H1 (cell line): ENCODE measurements at regions not wholly inside any gene's neighbourhood (a gene's known extent, or its start where the extent isn't known, plus 50 kb on each side); places are given as distances from the start of the nearest gene placed in this dataset.
A peak's percentile ranks its signal among the peaks of the same experiment; 100 is the strongest.

Experiments
- CTCF ChIA-PET: fragments of 300-600 bp; sonication (Branson Sonifier 250); formaldehyde crosslinking; loops from one replicate; lab custom pipeline; 2021; ENCODE audit not compliant: partially characterized antibody; lab: Charles Lee
- POLR2A ChIA-PET: fragments of 300-600 bp; sonication (Branson Sonifier 250); formaldehyde crosslinking; loops from one replicate; lab custom pipeline; 2021; ENCODE audit warnings: inconsistent platforms; ENCODE audit not compliant: partially characterized antibody; lab: Charles Lee
- DNase-seq, 2 experiments: peaks; one replicate each; pipeline versions ENCODE4 v3.0.0 to v3.0.0-alpha.2; 2010 to 2022; ENCODE audit warnings: low spot score in 2 of 2, low read depth in 1 of 2, mixed read lengths in 1 of 2
- FAIRE-seq: peaks from 2 replicates; lab custom pipeline; 2011; peaks lifted over from hg19 to GRCh38; lab: Jason Lieb, UNC
- H2AFZ ChIP-seq: 2 replicates; pipeline ENCODE4 v1.8.1; 2012; ENCODE audit warnings: low read length, inconsistent platforms
- H2AK5ac ChIP-seq: 2 replicates; pipeline ENCODE4 v1.6.1; 2013; ENCODE audit warnings: low read depth, low read length
- H2BK120ac ChIP-seq: replicated peaks from 2 replicates; pipeline ENCODE3; 2013; ENCODE audit warnings: low read depth, low read length, inconsistent platforms
- H2BK12ac ChIP-seq: 2 replicates; pipeline ENCODE4 v1.6.1; 2013; ENCODE audit warnings: low read depth, low read length
- H2BK15ac ChIP-seq: 2 replicates; pipeline ENCODE4 v1.6.1; 2013; ENCODE audit warnings: low read length
- H2BK20ac ChIP-seq: 2 replicates; pipeline ENCODE4 v1.6.1; 2013; ENCODE audit warnings: low read length
- H2BK5ac ChIP-seq: 2 replicates; pipeline ENCODE4 v1.6.1; 2013; ENCODE audit warnings: low read depth, low read length
- H3K14ac ChIP-seq: 2 replicates; pipeline ENCODE4 v1.6.1; 2013; ENCODE audit warnings: inconsistent platforms; ENCODE audit not compliant: insufficient read length
- H3K18ac ChIP-seq: 2 replicates; pipeline ENCODE4 v1.6.1; 2013; ENCODE audit warnings: low read length; ENCODE audit errors: extremely low read depth
- H3K23ac ChIP-seq: 2 replicates; pipeline ENCODE4 v1.6.1; 2013; ENCODE audit warnings: inconsistent platforms; ENCODE audit not compliant: insufficient read length
- H3K23me2 ChIP-seq: 2 replicates; pipeline ENCODE4 v1.6.1; 2013; ENCODE audit warnings: low read depth, low read length
- H3K27ac ChIP-seq: 2 replicates; pipeline ENCODE4 v1.6.1; 2011; ENCODE audit warnings: low read depth, low read length, inconsistent platforms
- H3K27me3 ChIP-seq, 4 experiments: replicated peaks in 1 of 4; 1 replicate in 1 of 4; 2 replicates in 3 of 4; pipeline versions ENCODE4 v1.6.1 to v1.8.1; 2011 to 2013; ENCODE audit warnings: low read length in 3 of 4, mild to moderate bottlenecking in 3 of 4, inconsistent platforms in 2 of 4, mixed read lengths in 2 of 4, moderate library complexity in 1 of 4; ENCODE audit not compliant: control insufficient read depth in 3 of 4, insufficient read depth in 3 of 4; ENCODE audit errors: extremely low read depth in 1 of 4
- H3K36me3 ChIP-seq, 4 experiments: 2 replicates each; pipeline versions ENCODE4 v1.6.1 to v1.8.1; 2011 to 2013; ENCODE audit warnings: mild to moderate bottlenecking in 4 of 4, low read length in 3 of 4, moderate library complexity in 2 of 4, control low read depth in 1 of 4, inconsistent platforms in 1 of 4; ENCODE audit not compliant: insufficient read depth in 4 of 4, control insufficient read depth in 2 of 4
- H3K4ac ChIP-seq: replicated peaks from 2 replicates; pipeline ENCODE3; 2013; ENCODE audit warnings: low read length, low read depth, mixed read lengths, inconsistent platforms; ENCODE audit not compliant: insufficient read length
- H3K4me1 ChIP-seq, 4 experiments: replicated peaks in 1 of 4; 1 replicate in 1 of 4; 2 replicates in 3 of 4; pipeline versions ENCODE4 v1.6.1 to v1.8.1; 2011 to 2013; ENCODE audit warnings: low read length in 3 of 4, inconsistent platforms in 2 of 4, mixed read lengths in 1 of 4; ENCODE audit not compliant: insufficient read depth in 4 of 4, control insufficient read depth in 3 of 4
- H3K4me2 ChIP-seq, 2 experiments: 2 replicates each; pipeline versions ENCODE4 v1.6.1 to v1.8.1; 2011 to 2013; ENCODE audit warnings: low read depth in 2 of 2, low read length in 2 of 2, control low read depth in 1 of 2, inconsistent platforms in 1 of 2, mild to moderate bottlenecking in 1 of 2; ENCODE audit not compliant: insufficient read depth in 1 of 2
- H3K4me3 ChIP-seq, 4 experiments: fragments of 200-600, 300-600 bp in 1 of 4; sonication (generic), shearing (Covaris generic), sonication (Bioruptor Twin) in 1 of 4; 2 replicates each; pipeline versions ENCODE4 v1.5.1 to v1.8.1; 2011 to 2016; ENCODE audit warnings: low read length in 4 of 4, low read depth in 3 of 4, control low read depth in 2 of 4, inconsistent platforms in 2 of 4, mild to moderate bottlenecking in 2 of 4, mixed read lengths in 1 of 4, moderate library complexity in 1 of 4; ENCODE audit not compliant: insufficient read depth in 2 of 4; ENCODE audit errors: extremely low read depth in 1 of 4
- H3K56ac ChIP-seq: replicated peaks from 2 replicates; pipeline ENCODE3; 2013; ENCODE audit warnings: low read depth, mild to moderate bottlenecking, mixed read lengths, low read length, inconsistent platforms; ENCODE audit not compliant: insufficient read length
- H3K79me1 ChIP-seq: 2 replicates; pipeline ENCODE4 v1.6.1; 2013; ENCODE audit warnings: low read depth, low read length, control low read depth
- H3K79me2 ChIP-seq, 2 experiments: 2 replicates each; pipeline versions ENCODE4 v1.6.1 to v1.8.1; 2012 to 2013; ENCODE audit warnings: low read length in 2 of 2, mild to moderate bottlenecking in 2 of 2, inconsistent platforms in 1 of 2; ENCODE audit not compliant: insufficient read depth in 2 of 2, control insufficient read depth in 1 of 2
- H3K9ac ChIP-seq, 4 experiments: replicated peaks in 1 of 4; 1 replicate in 1 of 4; 2 replicates in 3 of 4; pipeline versions ENCODE4 v1.6.1 to v1.8.1; 2011 to 2013; ENCODE audit warnings: low read depth in 3 of 4, low read length in 3 of 4, control low read depth in 2 of 4, mild to moderate bottlenecking in 2 of 4, moderate library complexity in 2 of 4, inconsistent platforms in 1 of 4; ENCODE audit errors: extremely low read depth in 1 of 4
- H3K9me3 ChIP-seq, 2 experiments: 2 replicates each; pipeline versions ENCODE4 v1.6.1 to v1.8.1; 2012 to 2013; ENCODE audit warnings: mild to moderate bottlenecking in 2 of 2, moderate library complexity in 2 of 2, control low read depth in 1 of 2, inconsistent platforms in 1 of 2, low read depth in 1 of 2, low read length in 1 of 2, mixed read lengths in 1 of 2; ENCODE audit not compliant: insufficient read depth in 2 of 2
- H4K20me1 ChIP-seq, 2 experiments: replicated peaks in 1 of 2; 2 replicates each; pipeline versions ENCODE3 to v1.8.1; 2011 to 2013; ENCODE audit warnings: inconsistent platforms in 2 of 2, low read length in 2 of 2, mild to moderate bottlenecking in 1 of 2; ENCODE audit not compliant: insufficient read depth in 2 of 2, control insufficient read depth in 1 of 2
- H4K5ac ChIP-seq: 2 replicates; pipeline ENCODE4 v1.6.1; 2013; ENCODE audit warnings: low read length, low read depth, mixed read lengths, inconsistent platforms; ENCODE audit not compliant: insufficient read length
- H4K8ac ChIP-seq: 2 replicates; pipeline ENCODE4 v1.8.0; 2013; ENCODE audit warnings: mild to moderate bottlenecking, moderate library complexity, low read length, inconsistent platforms; ENCODE audit not compliant: insufficient read depth; ENCODE audit errors: extremely low read depth
- H4K91ac ChIP-seq: replicated peaks from 2 replicates; pipeline ENCODE3; 2013; ENCODE audit warnings: low read length, mixed read lengths, inconsistent platforms; ENCODE audit not compliant: insufficient read length
- BRCA1 ChIP-seq: IDR thresholded peaks from 2 replicates; pipeline ENCODE4 v1.6.1; 2012; ENCODE audit warnings: low read depth, low read length, improper control_type of control experiment
- GABPA ChIP-seq: IDR thresholded peaks from 2 replicates; pipeline ENCODE4 v1.6.1; 2011; ENCODE audit warnings: mild to moderate bottlenecking, low read length, moderate library complexity, borderline replicate concordance; ENCODE audit not compliant: insufficient read depth
- HDAC6 ChIP-seq: IDR thresholded peaks from one replicate; pipeline ENCODE4 v1.7.1; 2012; ENCODE audit warnings: low read depth, mild to moderate bottlenecking, inconsistent platforms, low read length, moderate library complexity
- KDM4A ChIP-seq: IDR thresholded peaks from one replicate; pipeline ENCODE4 v1.7.1; 2012; ENCODE audit warnings: low read depth, mild to moderate bottlenecking, moderate library complexity, low read length, inconsistent platforms; ENCODE audit not compliant: severe bottlenecking
- NANOG ChIP-seq: IDR thresholded peaks from 2 replicates; pipeline ENCODE4 v1.6.1; 2011; ENCODE audit warnings: low read length, low read depth, mild to moderate bottlenecking, inconsistent platforms; ENCODE audit not compliant: insufficient read depth, poor library complexity, severe bottlenecking
- POLR2A ChIP-seq, 2 experiments: IDR thresholded peaks; 1 replicate in 1 of 2; 2 replicates in 1 of 2; pipeline ENCODE4 v1.6.1; 2011; ENCODE audit warnings: low read depth in 2 of 2, low read length in 2 of 2, mild to moderate bottlenecking in 2 of 2; ENCODE audit errors: control extremely low read depth in 1 of 2
- RFX5 ChIP-seq: IDR thresholded peaks from 2 replicates; pipeline ENCODE4 v1.6.1; 2011; ENCODE audit warnings: low read depth, low read length, improper control_type of control experiment, borderline replicate concordance
- RNF2 ChIP-seq: fragments of 200-900, 300-1000 bp; sonication (generic); IDR thresholded peaks from 2 replicates; pipeline ENCODE4 v1.7.1; 2016; ENCODE audit warnings: borderline replicate concordance, low read depth, mild to moderate bottlenecking, antibody characterized with exemption, low read length; ENCODE audit not compliant: poor library complexity, severe bottlenecking; ENCODE audit errors: missing control alignments
- SIN3A ChIP-seq, 2 experiments: IDR thresholded peaks in 1 of 2; conservative IDR thresholded peaks in 1 of 2; 2 replicates each; pipeline ENCODE4 v1.6.1; 2011 to 2012; ENCODE audit warnings: low read length in 2 of 2, improper control_type of control experiment in 1 of 2, low read depth in 1 of 2, mild to moderate bottlenecking in 1 of 2
- SIRT6 ChIP-seq: IDR thresholded peaks from one replicate; pipeline ENCODE4 v1.7.1; 2012; ENCODE audit warnings: low read length, inconsistent platforms
- TAF7 ChIP-seq: optimal IDR thresholded peaks from 2 replicates; pipeline ENCODE3; 2011; ENCODE audit warnings: low read depth, mild to moderate bottlenecking, inconsistent platforms, low read length, moderate library complexity, borderline replicate concordance
- TEAD4 ChIP-seq: IDR thresholded peaks from 2 replicates; pipeline ENCODE4 v1.6.1; 2012; ENCODE audit warnings: low read depth, low read length, inconsistent platforms, mixed read lengths
- YY1 ChIP-seq: IDR thresholded peaks from 2 replicates; pipeline ENCODE4 v1.6.1; 2011; ENCODE audit warnings: low read depth, mild to moderate bottlenecking, low read length
- WGBS, 2 experiments: shearing (Covaris generic) in 1 of 2; methylation state at CpG; one replicate each; pipeline versions ENCODE4 v1.1.6 to v1.1.7; 2013 to 2015; ENCODE audit warnings: low lambda C conversion rate in 2 of 2, mixed read lengths in 2 of 2, inconsistent platforms in 1 of 2, low coverage in 1 of 2, missing lambda C conversion rate in 1 of 2; ENCODE audit not compliant: insufficient replicate concordance in 2 of 2, insufficient coverage in 1 of 2, insufficient read length in 1 of 2; ENCODE audit errors: extremely low coverage in 1 of 2, missing lambda C conversion rate in 1 of 2; 5-methylcytosine and 5-hydroxymethylcytosine counted together

GRCh38 chr2:83969085-83969484, 490.0 kb downstream of the SUCLG1 start:
- Histone ChIP-seq H3K79me2 (no peaks in the 10 kb centered on the region), H4K5ac (no peak overlapping the region), H2BK20ac (no peak overlapping the region), H2BK5ac (no peak overlapping the region), H3K4ac (no peak overlapping the region), H3K36me3 (no peaks in the 10 kb centered on the region), H3K9me3 (no peaks in the 10 kb centered on the region), H3K79me1 (no peaks in the 10 kb centered on the region), H2BK15ac (no peak overlapping the region), H3K23ac (no peak overlapping the region), H4K91ac (no peak overlapping the region), H2AFZ (0 out of 2 replicates have a peak overlapping the region, but pooled peaks have one; percentile 72), H3K23me2 (no peaks in the 10 kb centered on the region), H4K20me1 (no peaks in the 10 kb centered on the region), H4K8ac (peak overlapping the region; percentile 79; the same call in 1 of the 2 replicates), H3K4me2 (no peak overlapping the region), H3K27me3 (no peaks in the 10 kb centered on the region), H3K4me1 (peaks cover 0 to 3% (median 1%) of the 10 kb centered on the region in 4 experiments; a peak in 2 of 7 replicates), H2BK120ac (no peak overlapping the region), H3K9ac (no peak overlapping the region), H2AK5ac (no peak overlapping the region), H3K18ac (no peak overlapping the region), H3K14ac (no peak overlapping the region), H3K56ac (no peak overlapping the region), H3K27ac (no peak overlapping the region), H2BK12ac (no peak overlapping the region), H3K4me3 (no peak overlapping the region)
- FAIRE-seq (no peak), DNase-seq (no peak)
- ChIA-PET CTCF (interaction anchor here (1.6 kb wide), 1 partner anchor 15 kb away, joined by 3 read pairs; no protein-coding TSS in a partner anchor), POLR2A (no interaction called here)
- 100% methylated on average over 3 of the region's 3 CpGs; no CpG with 5 or more reads in 1 of the 2 experiments for WGBS, 2 experiments
- TF ChIP-seq YY1 (no peak), HDAC6 (no peak), SIN3A (conservative IDR thresholded peaks at IDR 0.05 in 1 of 2, IDR thresholded peaks at IDR 0.05 in 1 of 2; ENCODE audit: low read depth in 1 of 2, low read length in 2 of 2) (no peak), TEAD4 (no peak), GABPA (no peak), SIRT6 (no peak), RNF2 (no peak), NANOG (no peak), POLR2A (IDR thresholded peaks at IDR 0.05; ENCODE audit: control extremely low read depth in 1 of 2, low read depth in 2 of 2, low read length in 2 of 2) (no peak), TAF7 (no peak), KDM4A (no peak), BRCA1 (no peak), RFX5 (no peak)
